CD14-positive monocyte (primary cell): ENCODE measurements at regions not wholly inside any gene's neighbourhood (a gene's known extent, or its start where the extent isn't known, plus 50 kb on each side); places are given as distances from the start of the nearest gene placed in this dataset.

Experiments used
- DNase-seq, 3 donors: peaks; one replicate each; pipeline ENCODE4 v3.0.0-alpha.2; 2011 to 2022
- H2AFZ ChIP-seq: 2 replicates; pipeline ENCODE4 v1.6.0; 2012; ENCODE audit warnings: mild to moderate bottlenecking, low read depth, low read length, inconsistent platforms; ENCODE audit not compliant: insufficient read depth, poor library complexity, severe bottlenecking
- H3K27ac ChIP-seq, 2 donors: 1 replicate in 1 of 2; 2 replicates in 1 of 2; pipeline ENCODE4 v1.5.1; 2012 to 2013; ENCODE audit warnings: low read length in 2 of 2, control low read depth in 1 of 2, inconsistent platforms in 1 of 2, low read depth in 1 of 2, mild to moderate bottlenecking in 1 of 2
- H3K27me3 ChIP-seq, 2 donors: one replicate each; pipeline versions ENCODE4 v1.6.0 to v1.6.1; 2011 to 2013; ENCODE audit warnings: low read length in 2 of 2; ENCODE audit not compliant: control insufficient read depth in 2 of 2, insufficient read depth in 2 of 2
- H3K36me3 ChIP-seq, 2 donors: replicated peaks in 1 of 2; 1 replicate in 1 of 2; 2 replicates in 1 of 2; pipeline versions ENCODE4 v1.5.1 to v1.6.1; 2012 to 2013; ENCODE audit warnings: low read length in 2 of 2, control low read depth in 1 of 2, inconsistent platforms in 1 of 2, mild to moderate bottlenecking in 1 of 2; ENCODE audit not compliant: insufficient read depth in 2 of 2, control insufficient read depth in 1 of 2
- H3K4me1 ChIP-seq, 2 donors: 1 replicate in 1 of 2; 2 replicates in 1 of 2; pipeline versions ENCODE4 v1.5.1 to v1.6.1; 2012 to 2013; ENCODE audit warnings: low read length in 2 of 2, control low read depth in 1 of 2, inconsistent platforms in 1 of 2, mild to moderate bottlenecking in 1 of 2, moderate library complexity in 1 of 2; ENCODE audit not compliant: insufficient read depth in 2 of 2, control insufficient read depth in 1 of 2
- H3K4me2 ChIP-seq: replicated peaks from 2 replicates; pipeline ENCODE3; 2012; ENCODE audit warnings: low read length, moderate library complexity, mild to moderate bottlenecking; ENCODE audit not compliant: poor library complexity, severe bottlenecking; ENCODE audit errors: extremely low read depth
- H3K4me3 ChIP-seq, 3 experiments: fragments of 200-600 bp in 1 of 3; sonication (generic) in 1 of 3; replicated peaks in 1 of 3; 1 replicate in 2 of 3; 2 replicates in 1 of 3; pipeline ENCODE4 v1.5.1; 2011 to 2013; ENCODE audit warnings: low read length in 3 of 3, mild to moderate bottlenecking in 3 of 3, control low read depth in 2 of 3, low read depth in 2 of 3, inconsistent platforms in 1 of 3, moderate library complexity in 1 of 3
- H3K79me2 ChIP-seq: 2 replicates; pipeline ENCODE4 v1.6.0; 2012; ENCODE audit warnings: mild to moderate bottlenecking, control low read depth, inconsistent platforms, low read length, moderate library complexity; ENCODE audit not compliant: insufficient read depth
- H3K9ac ChIP-seq: 2 replicates; pipeline ENCODE4 v1.6.0; 2017; ENCODE audit warnings: low read length, mild to moderate bottlenecking; ENCODE audit not compliant: insufficient read depth, poor library complexity, severe bottlenecking
- H3K9me3 ChIP-seq, 2 donors: replicated peaks in 1 of 2; 1 replicate in 1 of 2; 2 replicates in 1 of 2; pipeline versions ENCODE4 v1.5.1 to v1.6.1; 2012 to 2013; ENCODE audit warnings: low read length in 2 of 2, control low read depth in 1 of 2; ENCODE audit not compliant: control insufficient read depth in 1 of 2, insufficient read depth in 1 of 2
- H4K20me1 ChIP-seq: 2 replicates; pipeline ENCODE4 v1.6.0; 2012; ENCODE audit warnings: mild to moderate bottlenecking, low read length, control low read depth, moderate library complexity; ENCODE audit not compliant: insufficient read depth
- H3K27ac Mint-ChIP-seq, 7 donors: one replicate each; pipeline ENCODE4 v1.8.0; 2020; ENCODE audit warnings: mild to moderate bottlenecking in 7 of 7, mixed read lengths in 7 of 7, moderate library complexity in 6 of 7, inconsistent platforms in 2 of 7
- H3K27me3 Mint-ChIP-seq, 3 donors: one replicate each; pipeline ENCODE4 v1.8.0; 2021 to 2022; ENCODE audit warnings: low read depth in 3 of 3, mild to moderate bottlenecking in 3 of 3, mixed read lengths in 3 of 3, moderate library complexity in 3 of 3, inconsistent platforms in 1 of 3
- H3K36me3 Mint-ChIP-seq, 2 donors: one replicate each; pipeline ENCODE4 v1.8.0; 2020; ENCODE audit warnings: mixed read lengths in 2 of 2, inconsistent platforms in 1 of 2, mild to moderate bottlenecking in 1 of 2
- H3K4me1 Mint-ChIP-seq: one replicate; pipeline ENCODE4 v1.8.0; 2020; ENCODE audit warnings: mild to moderate bottlenecking, mixed read lengths
- H3K4me3 Mint-ChIP-seq, 2 donors: one replicate each; pipeline ENCODE4 v1.8.0; 2020; ENCODE audit warnings: mild to moderate bottlenecking in 2 of 2, mixed read lengths in 2 of 2, moderate library complexity in 1 of 2
- H3K9me3 Mint-ChIP-seq, 7 donors: one replicate each; pipeline ENCODE4 v1.8.0; 2020 to 2022; ENCODE audit warnings: mixed read lengths in 7 of 7, mild to moderate bottlenecking in 6 of 7, moderate library complexity in 6 of 7, inconsistent platforms in 2 of 7
- WGBS: methylation state at CpG from one replicate; pipeline ENCODE4 v1.1.5; 2013; ENCODE audit warnings: missing lambda C conversion rate; ENCODE audit not compliant: insufficient coverage; 5-methylcytosine and 5-hydroxymethylcytosine counted together
- intact Hi-C, 2 donors: fragments of 100-400 bp; cut with micrococcal nuclease; formaldehyde crosslinking; loops; one replicate each; pipeline versions ENCODE4 v1.15.0 to v1.15.1; 2023
- TF ChIP-seq, protein P1 (sequence below): fragments of 200-600 bp; IDR thresholded peaks from one replicate; pipeline ENCODE4 v1.8.0; 2022; ENCODE audit warnings: antibody characterized with exemption, mild to moderate bottlenecking

DNA sequence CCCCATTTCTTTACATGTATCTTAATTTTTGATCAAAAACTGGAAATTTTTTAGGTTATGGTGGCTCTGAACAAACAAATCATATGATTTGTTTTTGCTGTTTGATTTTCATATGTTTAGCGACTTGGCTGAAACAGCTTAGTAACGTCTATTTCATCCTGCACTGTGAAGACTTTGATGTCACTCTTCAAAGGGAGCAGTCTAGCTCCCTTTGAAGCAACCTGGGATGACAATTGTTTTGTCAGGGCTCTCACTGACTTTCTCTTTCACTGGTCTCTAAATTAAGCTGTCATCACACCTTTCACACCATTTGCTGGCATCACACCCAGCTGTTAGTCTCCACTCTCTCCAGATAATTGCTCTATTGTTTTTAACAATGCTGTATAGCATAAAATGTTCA, 896.9 kb downstream of the IGSF11 start:
- H3K9me3 ChIP-seq = no peaks in the 10 kb centered on the region
- H3K9ac ChIP-seq = no peak overlapping the region
- H3K27ac Mint-ChIP-seq = peak overlapping the region in 1 of 7 donors; percentile 11
- no peak overlapping the region for H2AFZ ChIP-seq
- no peaks in the 10 kb centered on the region for H3K79me2 ChIP-seq
- no peaks in the 10 kb centered on the region for H3K36me3 ChIP-seq
- no peaks in the 10 kb centered on the region for H3K27me3 ChIP-seq
- WGBS = 100% methylated on average over 1 of the region's 2 CpGs
- TF ChIP-seq, protein P1, sequence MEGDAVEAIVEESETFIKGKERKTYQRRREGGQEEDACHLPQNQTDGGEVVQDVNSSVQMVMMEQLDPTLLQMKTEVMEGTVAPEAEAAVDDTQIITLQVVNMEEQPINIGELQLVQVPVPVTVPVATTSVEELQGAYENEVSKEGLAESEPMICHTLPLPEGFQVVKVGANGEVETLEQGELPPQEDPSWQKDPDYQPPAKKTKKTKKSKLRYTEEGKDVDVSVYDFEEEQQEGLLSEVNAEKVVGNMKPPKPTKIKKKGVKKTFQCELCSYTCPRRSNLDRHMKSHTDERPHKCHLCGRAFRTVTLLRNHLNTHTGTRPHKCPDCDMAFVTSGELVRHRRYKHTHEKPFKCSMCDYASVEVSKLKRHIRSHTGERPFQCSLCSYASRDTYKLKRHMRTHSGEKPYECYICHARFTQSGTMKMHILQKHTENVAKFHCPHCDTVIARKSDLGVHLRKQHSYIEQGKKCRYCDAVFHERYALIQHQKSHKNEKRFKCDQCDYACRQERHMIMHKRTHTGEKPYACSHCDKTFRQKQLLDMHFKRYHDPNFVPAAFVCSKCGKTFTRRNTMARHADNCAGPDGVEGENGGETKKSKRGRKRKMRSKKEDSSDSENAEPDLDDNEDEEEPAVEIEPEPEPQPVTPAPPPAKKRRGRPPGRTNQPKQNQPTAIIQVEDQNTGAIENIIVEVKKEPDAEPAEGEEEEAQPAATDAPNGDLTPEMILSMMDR = no peak
- DNase-seq = no peak
- H3K27me3 Mint-ChIP-seq = no peaks in the 10 kb centered on the region
- H3K4me1 ChIP-seq = no peaks in the 10 kb centered on the region
- no peaks in the 10 kb centered on the region for H4K20me1 ChIP-seq
- H3K4me1 Mint-ChIP-seq = no peaks in the 10 kb centered on the region
- intact Hi-C loops = no loop called here
- no peak overlapping the region for H3K27ac ChIP-seq
- H3K4me2 ChIP-seq = no peak overlapping the region
- no peak overlapping the region for H3K4me3 Mint-ChIP-seq
- H3K36me3 Mint-ChIP-seq = no peaks in the 10 kb centered on the region
- H3K9me3 Mint-ChIP-seq = peaks cover 3 to 7% (median 5%) of the 10 kb centered on the region in 7 donors
- H3K4me3 ChIP-seq = no peak overlapping the region

DNA sequence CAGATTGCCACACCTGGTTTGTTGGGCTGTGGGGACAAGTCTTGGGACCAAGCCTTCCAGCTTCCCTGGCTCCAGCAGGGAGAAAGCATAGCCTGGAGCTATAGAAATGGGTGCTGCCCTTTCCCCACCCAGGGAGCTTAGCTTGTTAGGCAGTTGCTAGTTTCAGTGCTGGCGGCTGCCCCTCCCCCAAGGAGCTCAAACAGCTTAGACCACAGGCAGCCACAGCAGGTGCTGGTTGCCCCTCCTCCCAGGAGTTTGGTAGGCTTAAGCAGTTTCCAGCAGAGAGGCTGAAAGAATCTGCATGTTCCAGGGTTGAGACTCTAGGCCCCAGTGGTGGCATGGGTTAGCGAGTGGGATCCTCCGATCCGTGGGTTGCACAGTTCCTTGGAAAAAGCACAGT, 889.7 kb downstream of the IGSF11 start:
- no peaks in the 10 kb centered on the region for H3K36me3 Mint-ChIP-seq
- no peaks in the 10 kb centered on the region for H3K4me1 Mint-ChIP-seq

More for the DNA sequence above, 889.7 kb downstream of the IGSF11 start:
- Histone ChIP-seq H3K36me3 (no peaks in the 10 kb centered on the region), H3K9ac (no peak overlapping the region), H3K9me3 (peaks cover 23 to 25% of the 10 kb centered on the region in 2 donors), H3K27me3 (no peaks in the 10 kb centered on the region), H3K27ac (no peak overlapping the region), H3K4me2 (no peak overlapping the region), H3K4me1 (no peaks in the 10 kb centered on the region), H3K4me3 (no peak overlapping the region), H2AFZ (no peak overlapping the region), H3K79me2 (no peaks in the 10 kb centered on the region), H4K20me1 (no peaks in the 10 kb centered on the region)
- intact Hi-C loops = no loop called here
- H3K27me3 Mint-ChIP-seq = no peaks in the 10 kb centered on the region
- DNase-seq = no peak
- peaks cover 0 to 27% (median 15%) of the 10 kb centered on the region in 7 donors for H3K9me3 Mint-ChIP-seq
- H3K27ac Mint-ChIP-seq = no peak overlapping the region
- TF ChIP-seq, protein P1 = no peak
- 95% methylated on average over 3 of the region's 4 CpGs for WGBS
- H3K4me3 Mint-ChIP-seq = no peak overlapping the region
